NOMO-1 treated with DMSO at 0.1 percent for 48 hours (cell line): ENCODE measurements at regions not wholly inside any gene's neighbourhood (a gene's known extent, or its start where the extent isn't known, plus 50 kb on each side); places are given as distances from the start of the nearest gene placed in this dataset.

Experiments used
- DNase-seq: peaks from one replicate; lab custom pipeline; 2025; ENCODE audit not compliant: unreplicated experiment; lab: John Stamatoyannopoulos, UW

GRCh38 chr15:88321271-88321670, 64.7 kb upstream of the NTRK3 start:
- no peak for DNase-seq

DNA sequence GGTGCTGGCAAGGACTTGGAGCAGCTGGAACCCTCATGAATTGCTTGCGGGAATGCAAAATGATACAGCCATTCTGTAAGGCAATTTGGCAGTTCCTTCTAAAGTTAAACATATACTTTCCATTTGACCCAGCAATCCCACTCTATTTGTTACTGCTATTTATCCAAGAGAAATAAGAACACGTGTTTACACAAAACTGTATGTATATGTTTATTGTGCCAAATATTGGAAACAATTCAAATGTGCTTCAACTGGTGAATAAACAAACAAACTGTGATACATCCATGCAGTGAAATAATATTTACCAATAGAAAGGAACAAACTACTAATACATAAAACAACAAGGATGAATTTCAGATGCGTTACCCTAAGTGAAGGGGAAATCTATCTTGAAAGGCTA, 60.0 kb upstream of the NTRK3 start:
- no peak for DNase-seq

- no peak for DNase-seq
These were observed 58.8 kb upstream of the NTRK3 start for GRCh38 chr15:88315221-88315878.

DNA sequence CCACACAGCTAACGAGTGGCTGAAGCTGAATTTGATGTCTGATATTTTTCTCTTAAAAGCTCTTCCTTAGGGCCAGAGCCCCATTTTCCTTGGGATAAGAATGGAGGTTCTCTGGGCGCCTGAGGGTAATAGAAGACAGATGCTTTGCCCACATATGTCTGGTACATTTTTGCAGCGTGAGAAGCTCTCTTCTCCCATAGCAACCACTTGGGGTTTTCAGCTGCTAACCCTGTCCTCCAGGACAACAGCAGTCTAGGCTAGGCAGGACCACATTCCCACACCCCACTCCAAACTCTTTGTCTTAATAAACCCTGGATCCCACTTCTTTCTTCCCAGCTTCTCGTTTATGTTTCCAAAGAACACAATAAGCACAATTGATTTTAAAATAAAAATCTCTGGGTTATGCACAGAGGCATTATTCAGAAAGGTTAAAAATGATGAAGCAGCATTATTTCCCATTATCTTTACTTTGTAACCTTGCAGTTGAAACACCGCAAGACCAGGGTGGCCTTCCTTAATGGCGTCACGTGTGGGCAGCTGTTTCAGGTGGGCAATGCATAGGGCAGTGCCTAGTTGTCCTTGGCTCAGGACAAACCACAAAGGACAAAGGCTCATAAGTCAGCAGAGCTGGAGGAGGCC, 56.5 kb upstream of the NTRK3 start:
- DNase-seq: no peak

DNA sequence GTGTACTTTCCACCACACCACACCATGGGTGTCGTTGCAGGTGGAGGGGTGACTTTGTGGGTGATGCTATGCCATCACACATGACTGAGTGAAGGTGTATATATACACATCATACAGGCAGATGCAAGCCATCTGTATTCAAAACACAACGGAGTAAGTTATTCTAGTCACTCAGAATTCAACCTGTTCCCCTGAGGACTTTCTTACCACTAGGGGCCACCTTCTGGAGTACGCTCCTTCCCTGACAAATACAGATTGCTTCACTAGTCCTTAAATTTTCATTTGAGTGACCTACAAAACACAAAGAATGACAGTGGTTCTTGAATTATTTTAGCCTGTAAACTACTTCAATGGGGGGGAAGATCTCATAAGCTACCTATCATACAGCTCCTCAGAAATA, 52.8 kb upstream of the NTRK3 start:
- no peak for DNase-seq

DNA sequence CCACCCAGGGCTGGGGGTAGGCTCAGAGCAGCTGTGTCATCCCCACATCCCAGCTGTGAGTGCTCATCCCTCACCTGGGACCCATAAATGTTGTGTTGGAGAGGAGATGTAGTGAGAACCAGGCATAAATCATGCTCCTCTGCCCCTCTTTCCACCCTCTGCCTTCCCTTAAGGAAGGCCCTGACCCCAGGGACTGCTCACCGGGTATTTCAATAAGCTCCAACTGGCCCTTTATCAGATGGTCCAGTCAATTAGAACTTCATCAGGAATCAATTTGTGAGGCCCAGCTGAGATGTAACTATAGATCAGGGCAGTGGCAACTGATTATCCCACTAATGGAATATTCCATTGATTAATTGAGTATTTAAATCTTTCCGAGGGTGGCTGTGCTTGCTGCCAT, 50.8 kb upstream of the NTRK3 start:
- no peak for DNase-seq
